HG03571 (cell line): ENCODE measurements at regions not wholly inside any gene's neighbourhood (a gene's known extent, or its start where the extent isn't known, plus 50 kb on each side); places are given as distances from the start of the nearest gene placed in this dataset.
A peak's percentile ranks its signal among the peaks of the same experiment; 100 is the strongest.

Source experiments
- ATAC-seq: cut with Tn5 transposase; IDR thresholded peaks from one replicate; pipeline ENCODE4 v1.9.1; 2021; ENCODE audit not compliant: unreplicated experiment

- no peak for ATAC-seq
These were observed 281.2 kb downstream of the RRAGC start for GRCh38 chr1:38578271-38578951.

- ATAC-seq: no peak
These were observed 281.7 kb downstream of the RRAGC start for GRCh38 chr1:38577937-38578270.

GRCh38 chr1:38577385-38577784, 282.2 kb downstream of the RRAGC start:
- ATAC-seq: no peak

GRCh38 chr1:38576241-38576640, 283.3 kb downstream of the RRAGC start:
- no peak for ATAC-seq

GRCh38 chr1:38571726-38572125, 287.8 kb downstream of the RRAGC start:
- no peak for ATAC-seq

GRCh38 chr1:38570657-38570975, 289.0 kb downstream of the RRAGC start:
- no peak for ATAC-seq

- ATAC-seq: no peak
These were observed 289.5 kb downstream of the RRAGC start for GRCh38 chr1:38569932-38570656.

GRCh38 chr1:38568061-38568857, 291.3 kb downstream of the RRAGC start:
- no peak for ATAC-seq

- ATAC-seq: no peak
These were observed 292.2 kb downstream of the RRAGC start for GRCh38 chr1:38567401-38567800.

GRCh38 chr1:38565020-38565491, 294.5 kb downstream of the RRAGC start:
- ATAC-seq: no peak

GRCh38 chr1:38563942-38564735, 295.4 kb downstream of the RRAGC start:
- ATAC-seq: no peak

GRCh38 chr1:38561725-38562124, 297.8 kb downstream of the RRAGC start:
- no peak for ATAC-seq

GRCh38 chr1:38561110-38561509, 298.5 kb downstream of the RRAGC start:
- no peak for ATAC-seq

GRCh38 chr1:38560457-38560856, 299.1 kb downstream of the RRAGC start:
- no peak for ATAC-seq

- ATAC-seq: peak; percentile 65
These were observed 300.0 kb downstream of the RRAGC start for GRCh38 chr1:38559446-38560165.

- peak; percentile 26 for ATAC-seq
These were observed 300.8 kb downstream of the RRAGC start for GRCh38 chr1:38558500-38559445.

GRCh38 chr1:38558055-38558454, 301.5 kb downstream of the RRAGC start:
- no peak for ATAC-seq

- no peak for ATAC-seq
These were observed 304.0 kb downstream of the RRAGC start for GRCh38 chr1:38555594-38555993.

GRCh38 chr1:38555130-38555529, 304.4 kb downstream of the RRAGC start:
- no peak for ATAC-seq
